Lower leg skin (tissue), 4 donors: ENCODE measurements at regions not wholly inside any gene's neighbourhood (a gene's known extent, or its start where the extent isn't known, plus 50 kb on each side); places are given as distances from the start of the nearest gene placed in this dataset.
"Not testable (repeated sequence)": the region's sequence is repeated elsewhere in the genome, so short reads cannot be mapped to it uniquely, and the experiment has no call there.

ENCODE experiments used
- DNase-seq, 2 donors: peaks; one replicate each; pipeline ENCODE4 v3.0.0-alpha.2; 2019; ENCODE audit warnings: low spot score in 2 of 2
- H3K4me3 ChIP-seq: fragments of 200-600 bp; sonication (generic); 2 replicates; pipeline ENCODE4 v1.5.1; 2017; ENCODE audit warnings: mild to moderate bottlenecking, low read depth; ENCODE audit not compliant: poor library complexity, severe bottlenecking
- CTCF ChIP-seq, 3 donors: fragments of 450-650 bp; IDR thresholded peaks; one replicate each; pipeline ENCODE4 v1.5.1; 2016; ENCODE audit warnings: antibody characterized with exemption in 3 of 3, mild to moderate bottlenecking in 3 of 3, moderate library complexity in 2 of 3
- POLR2A ChIP-seq, 2 donors: fragments of 450-650 bp; IDR thresholded peaks; one replicate each; pipeline ENCODE4 v1.6.1; 2016 to 2017; ENCODE audit warnings: antibody characterized with exemption in 2 of 2, mild to moderate bottlenecking in 1 of 2, moderate library complexity in 1 of 2
- WGBS, 2 donors: methylation state at CpG; one replicate each; pipeline ENCODE4 v1.1.5; 2018; 5-methylcytosine and 5-hydroxymethylcytosine counted together
- intact Hi-C: fragments of 100-400 bp; cut with DNase I; formaldehyde crosslinking; loops from one replicate; pipeline ENCODE4 v1.15.0; 2023; ENCODE audit warnings: low total_unique reads

- intact Hi-C loops: no loop called here
- no peak overlapping the region for H3K4me3 ChIP-seq
- WGBS, 2 donors: 52 to 57% methylated on average over 4 of the region's 4 CpGs
- no peak for DNase-seq
- TF ChIP-seq CTCF (IDR thresholded peaks at IDR 0.05): no peak
- no peak for TF ChIP-seq POLR2A (IDR thresholded peaks at IDR 0.05)
Measured at GRCh38 chr3:181327349-181327748, 337.8 kb upstream of the DNAJC19 start.

GRCh38 chr3:181326637-181327223 is 337.2 kb upstream of the DNAJC19 start:
- H3K4me3 ChIP-seq: no peak overlapping the region
- TF ChIP-seq CTCF (IDR thresholded peaks at IDR 0.05) (no peak), POLR2A (IDR thresholded peaks at IDR 0.05) (no peak)
- DNase-seq: no peak
- intact Hi-C loops: no loop called here
- WGBS, 2 donors: 41 to 52% methylated on average over 3 of the region's 3 CpGs

- DNase-seq, intact Hi-C loops: not testable (repeated sequence)
- WGBS, 2 donors: 80 to 86% methylated on average over 5 of the region's 5 CpGs
Measured at GRCh38 chr3:181324516-181324915, 335.0 kb upstream of the DNAJC19 start.

GRCh38 chr3:181318321-181318720 is 328.8 kb upstream of the DNAJC19 start:
- no peak for DNase-seq
- no peak for TF ChIP-seq POLR2A (IDR thresholded peaks at IDR 0.05)
- H3K4me3 ChIP-seq: no peak overlapping the region
- intact Hi-C loops: no loop called here

More at GRCh38 chr3:181324516-181324915, 335.0 kb upstream of the DNAJC19 start:
- not testable (repeated sequence) for H3K4me3 ChIP-seq

- intact Hi-C loops: no loop called here
- no peak for DNase-seq
- 41 to 46% methylated on average over 3 of the region's 3 CpGs for WGBS, 2 donors
- no peak overlapping the region for H3K4me3 ChIP-seq
- no peak for TF ChIP-seq POLR2A (IDR thresholded peaks at IDR 0.05)
- TF ChIP-seq CTCF (IDR thresholded peaks at IDR 0.05): no peak
Measured at GRCh38 chr3:181317508-181317907, 328.0 kb upstream of the DNAJC19 start.

- WGBS, 2 donors: 5 to 14% methylated on average over 1 of the region's 1 CpG
- DNase-seq: no peak
- no peak overlapping the region for H3K4me3 ChIP-seq
- TF ChIP-seq POLR2A (IDR thresholded peaks at IDR 0.05) (no peak), CTCF (IDR thresholded peaks at IDR 0.05) (no peak)
- intact Hi-C loops: no loop called here
Measured at GRCh38 chr3:181316482-181316881, 326.9 kb upstream of the DNAJC19 start.

- TF ChIP-seq CTCF (IDR thresholded peaks at IDR 0.05) (no peak), POLR2A (IDR thresholded peaks at IDR 0.05) (no peak)
- no peak for DNase-seq
- 23 to 31% methylated on average over 5 of the region's 5 CpGs for WGBS, 2 donors
- intact Hi-C loops: no loop called here
- H3K4me3 ChIP-seq: no peak overlapping the region
Measured at GRCh38 chr3:181313335-181313734, 323.8 kb upstream of the DNAJC19 start.
